HepG2 (cell line): ENCODE measurements at regions not wholly inside any gene's neighbourhood (a gene's known extent, or its start where the extent isn't known, plus 50 kb on each side); places are given as distances from the start of the nearest gene placed in this dataset.

Experiments used
- ATAC-seq: fragments of 200-7000 bp; cut with Tn5 transposase; 3 replicates; pipeline ENCODE4 v1.9.1; 2020; ENCODE audit warnings: mild to moderate bottlenecking, moderate library complexity
- BruUV-seq: library from RNA; stranded (reverse); fragments of 400-500 nt; replicated peaks from 2 replicates; lab custom pipeline; 2021; lab: Mats Ljungman, UMichigan
- CTCF ChIA-PET: fragments of 300-600 bp; formaldehyde crosslinking; extraction: SDS; loops from one replicate; lab custom pipeline; 2021; ENCODE audit warnings: low total read pairs, inconsistent platforms, low intra/inter-chr PET ratio; lab: Yijun Ruan, JAX
- POLR2A ChIA-PET: fragments of 350-600 bp; sonication (Branson Sonifier 250); formaldehyde crosslinking; loops from one replicate; lab custom pipeline; 2020; ENCODE audit warnings: antibody characterized with exemption, inconsistent platforms; lab: Yijun Ruan, JAX
- DNase-seq: peaks from one replicate; pipeline ENCODE4 v3.0.0-alpha.2; 2015; ENCODE audit warnings: low spot score
- FAIRE-seq: peaks from 3 replicates; lab custom pipeline; 2011; peaks lifted over from hg19 to GRCh38; lab: Jason Lieb, UNC
- H2AFZ ChIP-seq: one replicate; pipeline ENCODE4 v1.6.1; 2011; ENCODE audit warnings: low read length, inconsistent platforms
- H3K27ac ChIP-seq: fragments of 300-600 bp; 3 replicates; pipeline ENCODE4 v1.8.0; 2011; ENCODE audit warnings: mixed run types, mild to moderate bottlenecking, mixed read lengths, low read length, inconsistent platforms; ENCODE audit not compliant: insufficient read depth; ENCODE audit errors: extremely low read length
- H3K27me3 ChIP-seq, 2 experiments: fragments of 200-600 bp in 1 of 2; 2 replicates in 1 of 2; 3 replicates in 1 of 2; pipeline versions ENCODE4 v1.6.0 to v1.8.0; 2011; ENCODE audit warnings: low read length in 2 of 2, mild to moderate bottlenecking in 2 of 2, moderate library complexity in 2 of 2, inconsistent platforms in 1 of 2; ENCODE audit not compliant: insufficient read depth in 2 of 2, control insufficient read depth in 1 of 2
- H3K36me3 ChIP-seq, 2 experiments: fragments of 200-600 bp in 1 of 2; replicated peaks in 1 of 2; 2 replicates in 1 of 2; 3 replicates in 1 of 2; pipeline versions ENCODE4 v1.5.1 to v1.8.0; 2011; ENCODE audit warnings: low read length in 2 of 2, inconsistent platforms in 1 of 2; ENCODE audit not compliant: insufficient read depth in 2 of 2, control insufficient read depth in 1 of 2
- H3K4me1 ChIP-seq: 2 replicates; pipeline ENCODE4 v1.5.1; 2012; ENCODE audit warnings: low read length, inconsistent platforms; ENCODE audit not compliant: insufficient read depth
- H3K4me2 ChIP-seq: 2 replicates; pipeline ENCODE4 v1.6.0; 2011; ENCODE audit warnings: low read depth, low read length, inconsistent platforms
- H3K4me3 ChIP-seq, 3 experiments: fragments of 200-600 bp in 1 of 3; sonication (generic), shearing (Covaris generic) in 1 of 3; replicated peaks in 1 of 3; 2 replicates each; pipeline ENCODE4 v1.5.1; 2011 to 2016; ENCODE audit warnings: low read length in 3 of 3, inconsistent platforms in 2 of 3, low read depth in 2 of 3, mild to moderate bottlenecking in 2 of 3, control low read depth in 1 of 3, mixed read lengths in 1 of 3; ENCODE audit not compliant: insufficient read depth in 1 of 3
- H3K79me2 ChIP-seq: one replicate; pipeline ENCODE4 v1.6.1; 2011; ENCODE audit warnings: low read length, inconsistent platforms; ENCODE audit not compliant: insufficient read depth
- H3K9ac ChIP-seq: 2 replicates; pipeline ENCODE4 v1.6.0; 2011; ENCODE audit warnings: mild to moderate bottlenecking, low read depth, low read length, inconsistent platforms; ENCODE audit not compliant: insufficient read depth
- H3K9me3 ChIP-seq: 2 replicates; pipeline ENCODE4 v1.5.1; 2012; ENCODE audit warnings: mild to moderate bottlenecking, low read length
- H4K20me1 ChIP-seq: 2 replicates; pipeline ENCODE4 v1.6.0; 2011; ENCODE audit warnings: inconsistent platforms, mild to moderate bottlenecking, low read length, moderate library complexity; ENCODE audit not compliant: insufficient read depth
- CEBPZ ChIP-seq: IDR thresholded peaks from 2 replicates; pipeline ENCODE4 v1.6.1; 2012; ENCODE audit warnings: low read length, improper control_type of control experiment
- PPARG ChIP-seq: conservative IDR thresholded peaks from 2 replicates; pipeline ENCODE4 v1.6.1; 2016; ENCODE audit warnings: missing biosample characterization, missing genetic modification reagents
- STAT5B ChIP-seq: sonication (generic); formaldehyde crosslinking; IDR thresholded peaks from 2 replicates; pipeline ENCODE4 v1.4.0; 2020; ENCODE audit warnings: missing genetic modification reagents
- ZFP62 ChIP-seq: sonication (generic); formaldehyde crosslinking; IDR thresholded peaks from 2 replicates; pipeline ENCODE4 v1.4.0; 2020; ENCODE audit warnings: missing genetic modification reagents
- ZNF224 ChIP-seq: sonication (generic); formaldehyde crosslinking; IDR thresholded peaks from 2 replicates; pipeline ENCODE4 v1.5.0; 2020; ENCODE audit warnings: mild to moderate bottlenecking, missing genetic modification reagents
- ZNF354B ChIP-seq: sonication (generic); formaldehyde crosslinking; IDR thresholded peaks from 2 replicates; pipeline ENCODE4 v1.8.0; 2022; ENCODE audit warnings: mild to moderate bottlenecking, missing genetic modification reagents
- WGBS: methylation state at CpG from one replicate; pipeline ENCODE4 v1.1.6; 2017; ENCODE audit warnings: low lambda C conversion rate; 5-methylcytosine and 5-hydroxymethylcytosine counted together
- in situ Hi-C: cut with HindIII; loops from 2 replicates; pipeline ENCODE4 v1.10.0; 2017; ENCODE audit warnings: low pct_unique_long_range_greater_than_20kb; ENCODE audit not compliant: extremely low pct_ligation_motif_present
- intact Hi-C: fragments of 100-400 bp; cut with micrococcal nuclease; formaldehyde crosslinking; loops from one replicate; pipeline ENCODE4 v1.10.0; 2022; ENCODE audit not compliant: unreplicated experiment

GRCh38 chr11:91795139-91795887 is 429.3 kb upstream of the FAT3 start:
- no peaks in the 10 kb centered on the region for H3K36me3 ChIP-seq
- ChIA-PET POLR2A (no interaction called here), CTCF (no interaction called here)
- no peaks in the 10 kb centered on the region for H3K27me3 ChIP-seq
- no peak overlapping the region for H3K4me3 ChIP-seq
- ATAC-seq: no peak
- H3K27ac ChIP-seq: no peak overlapping the region
- BruUV-seq: no TSS peak
- 0% methylated on average over 2 of the region's 2 CpGs for WGBS
- H3K4me1 ChIP-seq: no peaks in the 10 kb centered on the region
- DNase-seq: no peak
- H3K9ac ChIP-seq: no peak overlapping the region
- no peak overlapping the region for H3K4me2 ChIP-seq
- FAIRE-seq: no peak
- TF ChIP-seq ZFP62 (no peak), PPARG (no peak), ZNF224 (no peak), ZNF354B (CRISPR knock-in tag) (no peak), CEBPZ (no peak), STAT5B (CRISPR knock-in tag) (no peak)
- H3K79me2 ChIP-seq: no peaks in the 10 kb centered on the region
- no peak overlapping the region for H2AFZ ChIP-seq
- peaks cover 14% of the 10 kb centered on the region; the same call in 1 of the 2 replicates for H3K9me3 ChIP-seq
- in situ Hi-C loops (no loop called here), intact Hi-C loops (no loop called here)
- H4K20me1 ChIP-seq: no peaks in the 10 kb centered on the region
